Astrocyte of the spinal cord (primary cell): ENCODE measurements at regions not wholly inside any gene's neighbourhood (a gene's known extent, or its start where the extent isn't known, plus 50 kb on each side); places are given as distances from the start of the nearest gene placed in this dataset.

Source experiments
- DNase-seq: peaks from one replicate; pipeline ENCODE4 v3.0.0; 2011; ENCODE audit warnings: low read depth, low spot score
- H3K4me3 ChIP-seq: 2 replicates; pipeline ENCODE4 v1.5.1; 2011; ENCODE audit warnings: low read depth, mild to moderate bottlenecking, low read length, moderate library complexity
- CTCF ChIP-seq: IDR thresholded peaks from 2 replicates; pipeline ENCODE4 v1.5.1; 2012; ENCODE audit warnings: low read depth, mild to moderate bottlenecking, low read length, inconsistent platforms
- in situ Hi-C: cut with HindIII; loops from 2 replicates; pipeline ENCODE4 v1.10.0; 2017; ENCODE audit warnings: low sequenced_read_pairs

- no peak overlapping the region for H3K4me3 ChIP-seq
- no peak for DNase-seq
- no peak for TF ChIP-seq CTCF
- in situ Hi-C loops, result no loop called here
These were observed 356.5 kb upstream of the MTPN start for GRCh38 chr7:136333636-136334035.

- H3K4me3 ChIP-seq, result no peak overlapping the region
- in situ Hi-C loops, result no loop called here
- TF ChIP-seq CTCF, result no peak
- DNase-seq, result no peak
These were observed 349.0 kb upstream of the MTPN start for GRCh38 chr7:136326045-136326609.

- in situ Hi-C loops, result no loop called here
- H3K4me3 ChIP-seq, result no peak overlapping the region
- TF ChIP-seq CTCF, result no peak
- no peak for DNase-seq
These were observed 348.4 kb upstream of the MTPN start for GRCh38 chr7:136325578-136325977.

GRCh38 chr7:136325027-136325426 is 347.9 kb upstream of the MTPN start:
- in situ Hi-C loops, result no loop called here
- DNase-seq, result no peak
- H3K4me3 ChIP-seq, result no peak overlapping the region
- no peak for TF ChIP-seq CTCF

GRCh38 chr7:136324073-136324704 is 347.0 kb upstream of the MTPN start:
- H3K4me3 ChIP-seq, result no peak overlapping the region
- no peak for DNase-seq
- TF ChIP-seq CTCF, result no peak
- in situ Hi-C loops, result no loop called here

- in situ Hi-C loops, result no loop called here
- DNase-seq, result no peak
- no peak for TF ChIP-seq CTCF
- H3K4me3 ChIP-seq, result no peak overlapping the region
These were observed 335.4 kb upstream of the MTPN start for GRCh38 chr7:136312592-136312991.

- DNase-seq, result no peak
- TF ChIP-seq CTCF, result no peak
- no peak overlapping the region for H3K4me3 ChIP-seq
- in situ Hi-C loops, result no loop called here
These were observed 332.2 kb upstream of the MTPN start for GRCh38 chr7:136309407-136309806.
